ENCODE measurements at regions not wholly inside any gene's neighbourhood (a gene's known extent, or its start where the extent isn't known, plus 50 kb on each side); places are given as distances from the start of the nearest gene placed in this dataset.

- H3K27ac ChIP-seq (ENCODE audit: low read depth, low read length, poor library complexity, severe bottlenecking) = no peak overlapping the region
- H3K36me3 ChIP-seq (ENCODE audit: insufficient read depth, low read length) = no peaks in the 10 kb centered on the region
- no peaks in the 10 kb centered on the region for H3K4me1 ChIP-seq (ENCODE audit: insufficient read depth, low read length, severe bottlenecking)
- no peaks in the 10 kb centered on the region for H3K9me3 ChIP-seq (ENCODE audit: low read length)
- no peak overlapping the region for H3K4me2 ChIP-seq (ENCODE audit: low read length)
- H3K9me2 ChIP-seq (ENCODE audit: low read depth, low read length) = no peaks in the 10 kb centered on the region
- TF ChIP-seq CTCF (IDR thresholded peaks at IDR 0.05; ENCODE audit: low read length) = no peak
- TF ChIP-seq EZH2 (IDR thresholded peaks at IDR 0.05; ENCODE audit: borderline replicate concordance, low read length) = no peak
- no peak overlapping the region for H3K9ac ChIP-seq (ENCODE audit: low read length)
- H3K4me3 ChIP-seq (ENCODE audit: low read depth, low read length, poor library complexity, severe bottlenecking) = no peak overlapping the region
- H2AFZ ChIP-seq (ENCODE audit: low read length) = no peak overlapping the region
- no peaks in the 10 kb centered on the region for H3K27me3 ChIP-seq (ENCODE audit: insufficient read depth, low read length)
- no peaks in the 10 kb centered on the region for H3F3A ChIP-seq (ENCODE audit: insufficient read depth, low read length)
- H3K79me2 ChIP-seq (ENCODE audit: insufficient read depth, low read length) = no peaks in the 10 kb centered on the region
- no peaks in the 10 kb centered on the region for H4K20me1 ChIP-seq (ENCODE audit: insufficient read depth, low read length)
These were observed 629.1 kb downstream of the BCL11A start for GRCh38 chr2:59924346-59924745.

GRCh38 chr2:59922450-59922849, 631.0 kb downstream of the BCL11A start:
- Histone ChIP-seq H3K4me3 (ENCODE audit: low read depth, low read length, poor library complexity, severe bottlenecking) (no peak overlapping the region), H3K4me2 (ENCODE audit: low read length) (no peak overlapping the region), H3K79me2 (ENCODE audit: insufficient read depth, low read length) (no peaks in the 10 kb centered on the region), H3K27ac (ENCODE audit: low read depth, low read length, poor library complexity, severe bottlenecking) (no peak overlapping the region), H3F3A (ENCODE audit: insufficient read depth, low read length) (no peaks in the 10 kb centered on the region), H3K27me3 (ENCODE audit: insufficient read depth, low read length) (no peaks in the 10 kb centered on the region), H3K4me1 (ENCODE audit: insufficient read depth, low read length, severe bottlenecking) (no peaks in the 10 kb centered on the region), H2AFZ (ENCODE audit: low read length) (no peak overlapping the region), H3K9ac (ENCODE audit: low read length) (no peak overlapping the region), H4K20me1 (ENCODE audit: insufficient read depth, low read length) (no peaks in the 10 kb centered on the region), H3K36me3 (ENCODE audit: insufficient read depth, low read length) (no peaks in the 10 kb centered on the region), H3K9me3 (ENCODE audit: low read length) (no peaks in the 10 kb centered on the region), H3K9me2 (ENCODE audit: low read depth, low read length) (no peaks in the 10 kb centered on the region)
- no peak for TF ChIP-seq CTCF (IDR thresholded peaks at IDR 0.05; ENCODE audit: low read length)
- TF ChIP-seq EZH2 (IDR thresholded peaks at IDR 0.05; ENCODE audit: borderline replicate concordance, low read length) = no peak

GRCh38 chr2:59921743-59922142, 631.7 kb downstream of the BCL11A start:
- no peaks in the 10 kb centered on the region for H3K36me3 ChIP-seq (ENCODE audit: insufficient read depth, low read length)
- H3K4me3 ChIP-seq (ENCODE audit: low read depth, low read length, poor library complexity, severe bottlenecking) = no peak overlapping the region
- no peaks in the 10 kb centered on the region for H3K4me1 ChIP-seq (ENCODE audit: insufficient read depth, low read length, severe bottlenecking)
- H3K27me3 ChIP-seq (ENCODE audit: insufficient read depth, low read length) = no peaks in the 10 kb centered on the region
- H3K9me2 ChIP-seq (ENCODE audit: low read depth, low read length) = no peaks in the 10 kb centered on the region
- no peaks in the 10 kb centered on the region for H4K20me1 ChIP-seq (ENCODE audit: insufficient read depth, low read length)
- H3F3A ChIP-seq (ENCODE audit: insufficient read depth, low read length) = no peaks in the 10 kb centered on the region
- TF ChIP-seq CTCF (IDR thresholded peaks at IDR 0.05; ENCODE audit: low read length) (no peak), EZH2 (IDR thresholded peaks at IDR 0.05; ENCODE audit: borderline replicate concordance, low read length) (no peak)
- H3K9me3 ChIP-seq (ENCODE audit: low read length) = no peaks in the 10 kb centered on the region
- H3K9ac ChIP-seq (ENCODE audit: low read length) = no peak overlapping the region
- H2AFZ ChIP-seq (ENCODE audit: low read length) = no peak overlapping the region
- H3K79me2 ChIP-seq (ENCODE audit: insufficient read depth, low read length) = no peaks in the 10 kb centered on the region
- no peak overlapping the region for H3K4me2 ChIP-seq (ENCODE audit: low read length)
- no peak overlapping the region for H3K27ac ChIP-seq (ENCODE audit: low read depth, low read length, poor library complexity, severe bottlenecking)

All from OCI-LY1 (cell line).